ENCODE measurements at regions not wholly inside any gene's neighbourhood (a gene's known extent, or its start where the extent isn't known, plus 50 kb on each side); places are given as distances from the start of the nearest gene placed in this dataset.

- in situ Hi-C loops (cut with HindIII; ENCODE audit: low sequenced_read_pairs), result no loop called here
- TF ChIP-seq, protein P1, sequence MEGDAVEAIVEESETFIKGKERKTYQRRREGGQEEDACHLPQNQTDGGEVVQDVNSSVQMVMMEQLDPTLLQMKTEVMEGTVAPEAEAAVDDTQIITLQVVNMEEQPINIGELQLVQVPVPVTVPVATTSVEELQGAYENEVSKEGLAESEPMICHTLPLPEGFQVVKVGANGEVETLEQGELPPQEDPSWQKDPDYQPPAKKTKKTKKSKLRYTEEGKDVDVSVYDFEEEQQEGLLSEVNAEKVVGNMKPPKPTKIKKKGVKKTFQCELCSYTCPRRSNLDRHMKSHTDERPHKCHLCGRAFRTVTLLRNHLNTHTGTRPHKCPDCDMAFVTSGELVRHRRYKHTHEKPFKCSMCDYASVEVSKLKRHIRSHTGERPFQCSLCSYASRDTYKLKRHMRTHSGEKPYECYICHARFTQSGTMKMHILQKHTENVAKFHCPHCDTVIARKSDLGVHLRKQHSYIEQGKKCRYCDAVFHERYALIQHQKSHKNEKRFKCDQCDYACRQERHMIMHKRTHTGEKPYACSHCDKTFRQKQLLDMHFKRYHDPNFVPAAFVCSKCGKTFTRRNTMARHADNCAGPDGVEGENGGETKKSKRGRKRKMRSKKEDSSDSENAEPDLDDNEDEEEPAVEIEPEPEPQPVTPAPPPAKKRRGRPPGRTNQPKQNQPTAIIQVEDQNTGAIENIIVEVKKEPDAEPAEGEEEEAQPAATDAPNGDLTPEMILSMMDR (IDR thresholded peaks at IDR 0.05; ENCODE audit: low read depth, low read length), result no peak
- H3K4me3 ChIP-seq (ENCODE audit: low read depth, low read length), result no peak overlapping the region
- DNase-seq (ENCODE audit: low read depth, low spot score), result no peak
Measured at GRCh38 chr18:26721854-26722564, 143.5 kb downstream of the AQP4 start.

- TF ChIP-seq, protein P1 (IDR thresholded peaks at IDR 0.05; ENCODE audit: low read depth, low read length), result no peak
- in situ Hi-C loops (cut with HindIII; ENCODE audit: low sequenced_read_pairs), result no loop called here
- no peak overlapping the region for H3K4me3 ChIP-seq (ENCODE audit: low read depth, low read length)
- no peak for DNase-seq (ENCODE audit: low read depth, low spot score)
Measured at GRCh38 chr18:26719896-26720295, 145.6 kb downstream of the AQP4 start.

- H3K4me3 ChIP-seq (ENCODE audit: low read depth, low read length), result no peak overlapping the region
- in situ Hi-C loops (cut with HindIII; ENCODE audit: low sequenced_read_pairs), result no loop called here
- TF ChIP-seq, protein P1 (IDR thresholded peaks at IDR 0.05; ENCODE audit: low read depth, low read length), result no peak
- DNase-seq (ENCODE audit: low read depth, low spot score), result no peak
Measured at GRCh38 chr18:26717123-26717719, 148.3 kb downstream of the AQP4 start.

GRCh38 chr18:26714739-26715138 is 150.8 kb downstream of the AQP4 start:
- in situ Hi-C loops (cut with HindIII; ENCODE audit: low sequenced_read_pairs), result no loop called here
- no peak overlapping the region for H3K4me3 ChIP-seq (ENCODE audit: low read depth, low read length)
- TF ChIP-seq, protein P1 (IDR thresholded peaks at IDR 0.05; ENCODE audit: low read depth, low read length), result no peak
- DNase-seq (ENCODE audit: low read depth, low spot score), result no peak

DNA sequence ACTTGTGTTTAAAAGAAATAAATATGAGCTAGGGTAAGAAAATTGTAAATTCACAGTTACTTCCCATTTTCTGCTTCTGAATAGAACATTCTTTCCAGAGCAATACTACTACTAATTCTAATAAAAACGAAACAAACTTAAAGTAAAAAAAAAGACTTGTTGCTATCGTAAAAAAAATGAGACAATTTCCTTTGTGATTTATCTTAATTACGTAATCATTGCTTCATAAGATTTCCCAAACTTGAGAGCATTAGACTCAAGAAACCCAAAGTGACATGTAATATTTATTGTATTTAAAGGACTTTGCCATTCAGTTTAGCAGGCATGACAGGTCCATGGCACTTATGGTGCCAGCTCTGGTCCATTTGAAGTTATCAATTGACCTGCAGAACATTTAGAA is 153.8 kb downstream of the AQP4 start:
- in situ Hi-C loops (cut with HindIII; ENCODE audit: low sequenced_read_pairs), result no loop called here
- H3K4me3 ChIP-seq (ENCODE audit: low read depth, low read length), result no peak overlapping the region
- no peak for DNase-seq (ENCODE audit: low read depth, low spot score)
- TF ChIP-seq, protein P1 (IDR thresholded peaks at IDR 0.05; ENCODE audit: low read depth, low read length), result no peak

- no peak for DNase-seq (ENCODE audit: low read depth, low spot score)
- H3K4me3 ChIP-seq (ENCODE audit: low read depth, low read length), result no peak overlapping the region
- in situ Hi-C loops (cut with HindIII; ENCODE audit: low sequenced_read_pairs), result no loop called here
- TF ChIP-seq, protein P1 (IDR thresholded peaks at IDR 0.05; ENCODE audit: low read depth, low read length), result no peak
Measured at GRCh38 chr18:26710470-26711096, 154.9 kb downstream of the AQP4 start.
